GM19468 (cell line): ENCODE measurements at regions not wholly inside any gene's neighbourhood (a gene's known extent, or its start where the extent isn't known, plus 50 kb on each side); places are given as distances from the start of the nearest gene placed in this dataset.
"Not testable (repeated sequence)": the region's sequence is repeated elsewhere in the genome, so short reads cannot be mapped to it uniquely, and the experiment has no call there.

ENCODE experiments used
- ATAC-seq: cut with Tn5 transposase; IDR thresholded peaks from one replicate; pipeline ENCODE4 v1.9.1; 2021; ENCODE audit warnings: mild to moderate bottlenecking, moderate library complexity, moderate number of reproducible peaks; ENCODE audit not compliant: unreplicated experiment; ENCODE audit errors: extremely low read depth

- not testable (repeated sequence) for ATAC-seq
Observed at GRCh38 chr2:90179591-90179990, 1488.1 kb downstream of the RPIA start.

DNA sequence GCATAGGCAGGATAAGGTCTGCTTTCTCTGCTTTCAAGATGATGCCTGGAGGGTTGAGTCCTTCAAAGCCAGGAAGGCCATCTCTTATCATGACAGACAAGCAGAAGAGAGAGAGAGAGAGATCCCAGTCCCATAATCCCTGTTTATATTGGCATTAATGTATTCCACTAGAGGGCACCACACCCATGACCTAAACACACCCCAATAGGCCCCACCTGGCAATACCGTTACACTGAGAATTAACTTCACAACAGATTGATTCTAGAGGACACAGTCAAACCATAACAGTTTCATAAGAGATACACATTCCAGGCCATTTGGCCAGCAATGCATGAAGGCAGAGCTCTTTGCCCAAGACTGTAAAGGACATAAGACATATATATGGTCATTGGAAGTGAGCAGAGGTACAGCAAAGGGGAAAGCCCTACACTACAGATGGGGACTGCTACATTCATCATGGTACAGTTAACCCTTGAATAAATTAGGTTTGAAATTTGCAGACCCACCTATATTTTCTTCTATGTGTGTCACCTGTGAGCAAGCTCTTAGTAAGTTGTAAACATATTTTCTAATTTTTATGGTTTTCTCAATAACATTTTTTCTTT, 1516.1 kb downstream of the RPIA start:
- peak; percentile 39 for ATAC-seq

- no peak for ATAC-seq
Observed at GRCh38 chr2:90209009-90209408, 1517.5 kb downstream of the RPIA start.

DNA sequence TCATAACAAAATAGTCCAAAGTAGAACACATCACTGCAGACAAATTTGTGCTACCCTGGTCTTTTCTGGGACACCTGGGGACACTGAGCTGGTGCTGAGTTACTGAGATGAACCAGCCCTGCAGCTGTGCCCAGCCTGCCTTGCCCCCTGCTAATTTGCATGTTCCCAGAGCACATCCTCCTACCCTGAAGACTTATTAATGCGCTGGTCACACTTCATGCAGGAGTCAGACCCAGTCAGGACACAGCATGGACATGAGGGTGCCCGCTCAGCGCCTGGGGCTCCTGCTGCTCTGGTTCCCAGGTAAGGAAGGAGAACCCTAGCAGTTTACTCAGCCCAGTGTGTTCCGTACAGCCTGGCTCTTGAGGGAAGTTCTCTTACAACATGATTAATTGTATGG, 1518.3 kb downstream of the RPIA start:
- ATAC-seq = no peak

DNA sequence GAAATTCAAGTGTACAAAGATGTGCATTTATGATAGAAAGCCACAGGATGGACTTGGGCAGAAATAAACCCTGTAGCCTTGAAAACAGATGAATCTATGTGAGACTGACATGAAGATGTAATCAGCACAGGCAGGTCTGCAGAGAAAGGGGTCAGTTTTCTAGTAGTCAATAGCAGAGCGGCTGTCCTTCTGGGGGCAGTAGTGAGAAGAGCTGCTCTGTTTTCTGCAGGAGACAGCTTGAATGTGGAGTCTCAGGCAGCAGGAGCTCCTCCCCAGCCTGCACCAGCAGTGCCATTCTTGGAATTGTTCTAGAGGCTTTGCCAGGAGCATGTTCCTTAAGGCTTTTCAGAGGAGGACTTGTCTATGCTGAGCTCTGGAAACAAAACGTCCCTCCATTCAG, 1524.4 kb downstream of the RPIA start:
- ATAC-seq = not testable (repeated sequence)

GRCh38 chr2:90216801-90217200, 1525.3 kb downstream of the RPIA start:
- not testable (repeated sequence) for ATAC-seq

GRCh38 chr2:90218534-90218933, 1527.1 kb downstream of the RPIA start:
- not testable (repeated sequence) for ATAC-seq

- ATAC-seq = not testable (repeated sequence)
Observed at GRCh38 chr2:90220623-90221299, 1529.3 kb downstream of the RPIA start.

- no peak for ATAC-seq
Observed at GRCh38 chr2:90221300-90221651, 1529.8 kb downstream of the RPIA start.

DNA sequence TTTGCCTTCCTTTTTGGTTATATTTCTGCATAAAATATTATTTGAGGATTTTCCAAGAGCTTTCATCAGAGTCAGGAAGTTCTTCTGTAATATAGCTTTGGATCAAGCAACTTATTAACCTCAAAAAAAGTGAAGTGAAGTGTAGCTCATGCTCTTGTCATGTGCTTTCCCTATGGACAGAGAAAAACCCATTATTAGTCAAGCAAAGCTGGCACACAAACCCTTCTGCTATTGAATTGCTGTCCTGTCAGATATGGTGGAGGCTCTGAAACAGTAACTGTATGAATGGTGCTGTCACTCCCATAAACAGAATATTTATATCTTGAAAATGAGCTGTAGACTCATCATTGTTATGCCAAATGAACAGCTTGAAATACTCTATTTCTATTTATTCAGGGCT, 1533.3 kb downstream of the RPIA start:
- not testable (repeated sequence) for ATAC-seq

- ATAC-seq = not testable (repeated sequence)
Observed at GRCh38 chr2:90226465-90227072, 1535.1 kb downstream of the RPIA start.

GRCh38 chr2:90231199-90231598, 1539.7 kb downstream of the RPIA start:
- ATAC-seq = not testable (repeated sequence)

- not testable (repeated sequence) for ATAC-seq
Observed at GRCh38 chr2:90235452-90235851, 1544.0 kb downstream of the RPIA start.

GRCh38 chr2:90237923-90238361, 1546.5 kb downstream of the RPIA start:
- ATAC-seq = not testable (repeated sequence)

- ATAC-seq = not testable (repeated sequence)
Observed at GRCh38 chr2:90238505-90239230, 1547.2 kb downstream of the RPIA start.

DNA sequence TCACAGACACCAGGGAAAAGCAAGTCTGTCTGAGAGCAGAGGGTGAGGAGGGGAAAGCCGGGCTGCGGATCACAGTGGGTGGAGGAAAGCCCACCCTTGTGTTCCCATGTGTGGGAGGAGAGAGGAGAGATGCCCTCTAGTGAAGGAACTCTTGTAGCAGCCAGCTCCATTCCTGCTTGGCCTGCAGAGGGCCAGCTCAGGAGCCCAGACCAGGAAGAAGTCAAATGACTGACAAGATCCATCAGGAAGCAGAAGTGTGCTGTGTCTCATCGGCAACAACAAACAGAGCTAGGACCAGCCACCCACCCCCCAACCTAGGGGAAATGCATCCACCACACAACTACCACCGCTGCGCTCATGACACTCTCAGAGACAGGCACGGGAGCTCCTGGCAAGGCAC, 1548.3 kb downstream of the RPIA start:
- ATAC-seq = not testable (repeated sequence)

DNA sequence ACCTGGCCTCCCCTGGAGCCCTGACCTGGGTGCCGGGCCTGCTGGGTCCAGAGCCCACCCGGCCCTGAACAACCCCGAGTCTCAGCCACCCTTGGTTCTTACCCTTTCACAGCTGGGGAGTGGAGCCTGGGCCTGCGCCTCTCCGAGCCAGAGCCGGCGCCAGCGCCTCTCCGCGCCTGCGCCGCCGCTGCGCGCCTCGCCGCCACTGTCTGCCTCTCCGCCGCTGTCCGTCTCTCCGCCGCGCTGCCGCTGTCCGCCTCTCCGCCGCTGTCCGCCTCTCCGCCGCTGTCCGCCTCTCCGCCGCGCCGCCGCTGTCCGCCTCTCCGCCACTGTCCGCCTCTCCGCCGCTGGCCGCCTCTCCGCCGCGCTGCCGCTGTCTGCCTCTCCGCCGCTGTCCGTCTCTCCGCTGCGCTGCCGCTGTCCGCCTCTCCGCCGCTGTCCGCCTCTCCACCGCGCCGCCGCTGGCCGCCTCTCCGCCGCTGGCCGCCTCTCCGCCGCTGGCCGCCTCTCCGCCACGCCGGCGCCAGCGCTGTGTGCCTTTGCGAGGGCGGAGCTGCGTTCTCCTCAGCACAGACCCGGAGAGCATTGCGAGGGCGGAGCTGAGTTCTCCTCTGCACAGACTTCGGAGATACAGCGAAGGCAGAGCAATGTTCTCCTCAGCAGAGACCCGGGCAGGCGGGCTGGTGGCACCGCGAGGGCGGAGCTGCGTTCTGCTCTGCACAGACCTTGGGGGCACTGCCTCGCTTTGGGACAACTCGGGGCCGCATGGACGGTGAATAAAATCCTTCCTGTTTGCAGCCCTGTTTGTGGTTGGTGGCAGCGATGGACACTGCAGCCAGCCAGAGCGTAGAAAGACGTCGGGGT, 1553.7 kb downstream of the RPIA start:
- ATAC-seq = not testable (repeated sequence)

GRCh38 chr2:90248400-90248799, 1556.9 kb downstream of the RPIA start:
- ATAC-seq = not testable (repeated sequence)

- not testable (repeated sequence) for ATAC-seq
Observed at GRCh38 chr2:90250350-90250749, 1558.9 kb downstream of the RPIA start.

DNA sequence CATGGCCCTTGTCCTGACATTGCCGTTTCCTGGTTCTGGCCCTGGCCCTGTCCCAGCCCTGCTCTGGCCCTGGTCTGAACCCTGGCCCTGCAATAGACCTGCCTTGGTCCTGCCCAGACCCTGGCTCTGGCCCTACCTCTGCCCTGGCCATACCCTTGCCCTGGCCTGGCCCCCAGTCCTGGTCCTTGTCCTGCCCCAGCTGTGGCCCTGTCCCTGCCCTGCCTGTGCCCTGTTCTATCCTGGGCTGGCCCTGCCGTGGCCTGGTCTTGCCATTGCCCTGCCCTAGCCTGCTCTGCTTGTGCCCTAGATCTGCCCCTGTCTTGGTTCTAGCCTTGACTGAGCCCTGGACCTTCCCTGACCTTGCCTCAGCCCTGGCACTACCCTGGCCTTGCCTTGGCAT, 1560.1 kb downstream of the RPIA start:
- not testable (repeated sequence) for ATAC-seq
